Esophagus mucosa (tissue), 1 donor: ENCODE measurements at regions not wholly inside any gene's neighbourhood (a gene's known extent, or its start where the extent isn't known, plus 50 kb on each side); places are given as distances from the start of the nearest gene placed in this dataset.
"Not testable (repeated sequence)": the region's sequence is repeated elsewhere in the genome, so short reads cannot be mapped to it uniquely, and the experiment has no call there.

Experiments
- ATAC-seq: fragments of 200-7000 bp; cut with Tn5 transposase; one replicate; pipeline ENCODE4 v1.9.1; 2020
- donor health status: DM: yes; HTN: yes; CAD: no.

DNA sequence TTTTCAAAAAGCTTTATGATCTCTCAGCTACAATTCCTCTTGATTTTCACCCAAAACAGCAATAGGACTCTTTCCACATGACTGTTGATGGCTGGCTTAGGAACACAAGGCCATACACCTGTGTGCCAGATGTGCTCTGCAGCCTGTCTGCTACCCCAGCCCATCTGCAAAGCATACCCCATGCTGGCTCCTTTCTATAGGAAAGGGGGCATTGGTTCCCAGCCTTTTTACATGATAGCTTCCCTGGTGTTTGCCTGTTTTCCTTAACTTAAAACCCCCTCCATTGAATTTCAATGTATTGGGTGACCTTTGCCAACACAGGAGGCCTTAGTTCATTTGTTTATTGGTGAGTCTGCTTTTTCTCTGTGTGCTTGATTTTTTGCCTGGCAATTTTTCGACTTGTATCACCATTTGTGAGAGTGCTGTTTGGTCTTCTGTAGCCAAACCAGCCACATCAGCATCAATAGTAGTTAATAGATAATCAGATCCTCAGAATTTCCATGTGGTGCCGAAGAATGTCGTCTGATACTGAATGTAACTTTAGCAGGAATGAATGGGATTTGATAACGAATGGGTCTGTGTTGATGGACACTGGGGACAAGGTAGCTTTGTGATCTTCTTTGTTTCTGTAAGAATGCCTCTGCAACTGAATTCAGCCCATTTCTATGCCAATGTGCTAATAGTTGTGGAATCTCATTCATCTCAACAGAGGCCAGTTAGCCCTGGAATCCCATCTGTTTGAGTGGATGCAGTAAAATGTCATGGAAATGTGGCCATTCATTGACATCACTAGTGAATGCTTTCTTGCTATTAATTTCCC lies 272.2 kb upstream of the RARB start:
- ATAC-seq = no peak

DNA sequence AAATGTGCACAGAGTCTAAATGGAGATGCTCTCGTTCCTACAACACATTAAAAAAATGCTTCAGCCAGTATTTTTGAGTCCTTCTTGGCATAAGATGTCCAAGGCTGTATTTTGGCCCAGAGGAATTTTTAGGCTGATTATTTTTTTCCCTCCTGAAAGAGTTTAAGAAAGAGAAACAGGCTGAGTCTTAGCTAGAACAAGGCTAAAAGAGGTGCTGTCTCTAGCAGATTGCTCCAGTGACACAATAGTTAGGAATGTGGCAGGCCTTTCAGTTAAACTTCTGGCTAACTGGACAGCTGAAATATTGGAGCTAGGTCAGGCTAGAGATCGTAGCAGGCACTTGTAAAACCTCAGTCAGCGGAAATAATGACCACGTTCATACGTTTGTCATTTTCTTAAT lies 271.4 kb upstream of the RARB start:
- ATAC-seq = no peak

DNA sequence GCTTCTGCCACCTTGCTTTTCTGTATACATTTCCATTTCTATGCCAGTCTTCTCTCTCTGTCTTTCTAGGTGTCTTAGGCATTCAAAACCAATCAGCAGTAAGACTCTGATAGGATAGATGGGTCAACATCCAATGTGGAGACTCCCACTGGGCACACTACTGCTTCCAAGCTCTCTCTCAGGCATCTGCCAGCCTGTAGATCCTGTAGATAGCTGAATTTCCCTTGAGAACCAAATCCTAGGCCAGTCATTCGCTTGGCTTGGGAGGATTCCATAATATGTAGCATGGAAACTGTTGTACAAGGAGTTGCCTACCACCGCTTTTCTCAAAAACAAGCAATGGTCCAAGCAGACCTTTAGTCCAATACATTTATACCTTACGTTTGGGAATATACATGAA lies 262.8 kb upstream of the RARB start:
- no peak for ATAC-seq

DNA sequence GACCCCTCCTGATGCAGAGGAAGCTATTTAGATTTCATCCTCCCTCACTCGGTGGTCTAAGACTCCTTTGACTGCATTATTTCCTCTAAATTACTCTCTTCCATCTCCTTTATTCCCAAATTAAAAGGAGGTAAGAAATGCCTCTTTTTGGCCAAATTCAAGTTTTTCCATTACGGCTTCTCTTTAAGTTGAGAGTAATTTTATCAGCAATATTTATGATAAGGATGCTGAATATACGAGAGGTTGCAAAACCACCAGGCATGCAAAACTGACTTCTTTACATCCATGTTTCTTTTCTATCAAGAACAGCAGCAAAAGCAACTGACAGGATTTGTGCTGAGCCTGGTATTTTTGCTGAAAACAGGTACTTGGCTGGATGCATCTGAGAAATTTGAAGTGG lies 262.0 kb upstream of the RARB start:
- ATAC-seq = no peak

DNA sequence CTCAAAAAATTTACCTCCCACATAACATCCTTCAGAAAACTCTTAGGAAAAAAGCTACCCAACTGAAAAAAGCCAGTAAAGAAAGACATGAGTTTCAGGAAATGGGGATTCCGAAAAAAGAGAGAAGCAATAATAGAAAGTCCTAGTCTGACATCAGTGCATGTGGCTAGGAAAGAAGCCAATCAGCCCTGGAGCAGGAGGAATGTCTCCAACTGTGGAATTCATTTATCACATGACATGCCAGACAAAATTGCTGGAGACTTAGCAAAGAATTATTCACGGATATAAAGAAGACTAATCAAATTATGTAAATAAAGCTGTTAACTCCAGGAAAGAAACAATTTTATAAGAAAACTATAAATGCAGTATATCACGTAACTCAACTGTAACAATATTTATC lies 258.9 kb upstream of the RARB start:
- ATAC-seq = no peak

DNA sequence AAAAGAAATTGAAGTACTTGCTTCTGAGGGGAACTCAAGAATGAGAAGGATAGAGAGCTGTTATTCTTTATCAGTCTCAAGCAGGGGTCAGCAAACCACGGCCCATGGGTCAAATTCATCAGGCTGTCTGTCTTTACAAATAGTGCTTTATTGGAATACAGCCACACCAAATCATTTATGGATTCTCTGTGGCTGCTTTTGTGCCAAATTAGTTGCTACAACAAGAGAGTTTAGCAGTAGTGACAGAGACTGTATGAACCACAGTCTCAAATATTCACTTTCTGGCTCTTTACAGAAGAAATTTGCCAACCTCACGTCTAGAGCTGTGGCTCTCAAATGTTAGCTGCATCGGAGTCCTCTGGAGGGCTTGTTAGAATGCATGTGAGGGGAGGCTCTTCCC lies 258.0 kb upstream of the RARB start:
- no peak for ATAC-seq

DNA sequence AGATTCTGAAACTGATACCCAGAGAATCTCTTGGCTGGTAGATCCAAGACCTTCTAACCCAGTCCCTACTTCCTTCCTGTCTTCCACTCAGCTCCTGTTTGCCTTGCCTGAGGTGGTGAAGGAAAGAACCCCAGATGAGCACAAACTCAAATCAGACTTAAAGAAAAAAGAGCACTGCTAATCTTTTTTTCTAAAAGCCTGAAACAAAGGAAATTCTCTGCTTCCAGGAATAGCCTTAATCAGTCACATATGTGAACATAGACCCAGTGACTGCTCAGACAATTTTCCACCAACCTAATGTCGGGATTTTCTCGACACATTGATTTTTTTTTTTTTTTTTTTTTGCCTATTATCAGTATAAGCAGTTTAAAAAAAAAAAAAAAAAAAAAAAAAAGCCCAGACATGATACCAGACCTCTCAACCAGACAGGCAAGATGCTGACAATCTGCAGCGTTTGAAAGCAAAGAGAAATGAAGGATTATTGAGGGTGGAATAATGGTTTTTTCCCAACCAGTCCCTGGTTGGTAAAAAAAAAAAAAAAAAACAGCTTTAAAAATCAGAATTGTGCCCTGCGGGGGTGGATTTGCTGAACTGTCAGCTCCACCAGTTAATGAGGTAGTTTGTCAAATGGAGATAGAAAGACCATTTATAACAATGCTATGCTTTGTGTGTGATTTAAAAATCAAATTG lies 256.8 kb upstream of the RARB start:
- no peak for ATAC-seq

DNA sequence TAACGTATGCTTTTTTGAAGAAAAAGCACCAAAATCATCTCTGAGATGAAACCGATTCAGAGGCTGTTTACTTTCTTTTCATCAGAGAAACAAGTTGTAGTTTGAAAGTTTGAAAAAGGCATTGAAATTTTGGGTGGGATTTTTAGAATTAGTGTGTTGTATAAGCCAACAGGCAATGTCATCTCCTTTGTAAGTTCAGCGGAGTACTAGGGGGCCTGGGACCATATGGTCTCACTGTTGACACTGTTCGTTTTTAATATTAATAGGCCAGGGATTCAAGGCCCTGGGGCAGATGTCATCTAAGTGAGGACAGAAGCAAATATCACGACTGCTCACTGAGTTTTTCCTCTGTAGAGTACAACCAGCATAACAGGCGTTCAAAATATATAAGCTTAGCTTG lies 256.2 kb upstream of the RARB start:
- no peak for ATAC-seq

DNA sequence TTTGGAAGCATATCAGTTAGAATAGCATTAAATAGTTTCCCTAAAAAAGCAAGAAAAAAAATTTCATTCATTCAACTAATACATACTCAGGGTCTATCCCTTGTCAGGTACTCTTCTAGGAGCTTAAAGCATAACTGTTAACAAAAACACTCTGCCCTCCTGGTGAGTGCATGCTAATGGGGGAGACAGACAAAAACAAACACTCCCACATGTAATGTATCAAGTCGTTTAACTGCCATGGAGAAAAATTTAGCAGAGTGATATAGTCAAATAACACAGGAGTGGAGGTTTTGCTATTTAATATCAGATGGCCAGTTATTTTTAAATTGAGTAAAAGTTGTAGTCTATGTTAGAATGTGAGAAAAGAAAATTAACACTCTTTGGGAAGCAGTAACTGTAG lies 254.5 kb upstream of the RARB start:
- ATAC-seq = no peak

DNA sequence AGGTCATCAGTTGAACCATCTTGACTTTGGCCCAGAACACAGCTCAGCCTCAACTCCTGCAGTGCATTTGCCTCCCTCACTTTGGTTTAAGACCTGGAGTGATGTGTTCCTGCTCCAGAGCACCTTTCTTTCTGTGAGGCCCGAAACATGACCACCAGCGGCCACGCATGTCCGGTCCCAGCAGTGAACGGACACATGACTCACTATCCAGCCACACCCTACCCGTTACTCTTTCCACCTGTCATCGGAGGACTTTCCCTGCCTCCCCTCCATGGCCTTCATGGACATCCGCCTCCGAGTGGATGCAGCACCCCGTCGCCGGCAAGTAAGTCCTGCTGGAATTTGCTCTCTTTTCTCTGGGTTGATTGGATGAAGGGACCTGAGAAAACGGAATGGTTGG lies 253.8 kb upstream of the RARB start:
- ATAC-seq = no peak

DNA sequence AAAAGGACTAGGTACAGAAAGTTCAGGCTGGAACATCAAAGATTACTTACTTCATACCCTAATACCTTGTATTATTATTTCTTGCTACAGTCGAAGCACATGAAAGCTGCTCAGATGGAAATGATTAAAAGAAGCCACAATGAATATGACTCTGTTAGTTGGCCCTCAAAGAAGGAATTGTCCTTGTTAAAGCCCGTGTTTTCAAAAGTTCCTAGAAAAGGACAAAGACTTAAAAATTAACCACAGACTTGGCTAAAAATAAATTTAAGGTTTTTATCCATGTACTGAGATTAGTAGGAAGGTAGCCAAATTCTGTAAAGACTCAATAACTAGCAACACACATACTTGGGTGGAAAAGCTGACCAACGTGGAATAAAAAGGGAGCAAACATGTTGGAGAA lies 251.0 kb upstream of the RARB start:
- ATAC-seq = no peak

DNA sequence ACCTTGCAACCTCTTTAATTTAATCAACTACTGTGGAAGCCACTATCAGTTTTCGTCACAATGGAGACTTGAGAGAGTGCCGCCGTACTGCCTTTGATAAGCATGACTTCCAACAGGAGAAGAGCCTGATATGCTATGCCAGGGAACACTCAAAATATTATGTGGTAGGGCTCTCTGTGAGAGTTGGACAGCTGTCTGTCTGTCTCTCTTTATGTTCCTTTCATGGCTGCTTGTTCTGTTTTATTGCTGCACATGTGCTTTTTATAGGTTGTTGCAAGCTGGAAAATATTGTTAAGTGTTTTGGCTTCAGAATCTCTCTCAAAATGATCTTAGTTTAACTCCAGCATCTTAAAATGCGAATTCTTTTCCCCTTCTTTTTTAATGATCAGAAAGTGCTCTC lies 249.4 kb upstream of the RARB start:
- ATAC-seq = no peak

DNA sequence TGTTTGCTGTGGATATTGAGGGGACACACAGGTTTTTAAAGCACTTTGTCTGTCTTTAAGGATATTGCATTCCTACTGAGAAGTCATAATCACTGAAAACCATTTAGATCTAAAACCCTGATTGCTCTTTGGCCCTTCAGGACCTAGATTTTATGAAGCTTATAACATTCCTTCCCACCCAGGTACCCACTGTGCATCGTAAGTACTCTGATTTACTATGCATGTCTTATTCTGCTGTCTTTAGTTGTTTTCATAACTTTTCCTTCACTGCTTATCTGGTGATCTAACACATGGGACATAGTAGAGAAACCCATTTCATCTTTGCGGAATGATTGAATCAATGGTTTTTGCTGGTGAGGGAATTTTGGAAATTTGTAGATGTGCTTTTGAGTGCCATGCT lies 247.0 kb upstream of the RARB start:
- ATAC-seq = no peak

DNA sequence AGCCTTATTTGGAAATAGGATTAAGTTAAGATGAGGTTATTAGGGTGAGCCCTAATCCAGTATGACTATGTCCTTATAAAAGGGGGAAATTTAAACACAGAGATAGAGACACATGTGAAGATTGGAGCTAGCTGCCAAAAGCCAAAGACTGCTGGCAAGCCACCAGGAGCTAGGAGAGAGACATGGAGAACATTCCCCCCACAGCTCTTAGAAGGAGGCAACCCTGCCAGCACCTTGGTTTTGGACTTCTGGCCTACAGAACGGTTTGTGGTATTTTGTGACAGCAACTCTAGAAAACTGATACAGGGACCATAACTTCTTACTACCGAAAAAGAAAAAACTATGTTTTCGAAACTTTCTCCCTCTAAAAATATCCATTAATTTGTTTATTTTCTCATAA lies 245.3 kb upstream of the RARB start:
- no peak for ATAC-seq

DNA sequence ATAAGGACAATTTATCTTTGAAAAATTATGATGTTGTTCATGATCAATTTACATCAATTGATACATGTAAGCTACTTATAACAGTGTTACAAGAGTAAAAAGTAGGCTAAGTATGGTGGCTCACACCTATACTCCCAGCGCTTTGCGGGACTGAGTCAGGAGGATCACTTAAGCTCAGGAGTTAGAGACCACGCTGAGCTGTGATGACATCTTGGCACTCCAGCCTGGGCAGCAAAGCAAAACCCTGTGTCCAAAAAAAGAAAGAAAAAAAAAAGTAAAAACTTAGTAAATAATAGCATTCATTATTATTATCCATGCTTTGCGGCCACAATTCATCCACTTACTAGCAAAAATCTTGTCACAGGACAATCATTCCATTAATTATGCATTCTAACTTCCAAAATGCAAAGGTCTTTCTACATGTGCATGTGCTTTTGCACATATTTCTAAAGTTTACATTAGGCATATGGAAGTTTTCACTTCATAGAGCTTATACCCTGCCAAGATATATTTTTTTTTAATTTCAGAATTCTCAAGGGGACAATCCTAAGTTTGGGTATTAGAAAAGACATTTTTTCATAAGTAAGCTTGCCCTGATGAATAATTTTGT lies 243.3 kb upstream of the RARB start:
- ATAC-seq = no peak

DNA sequence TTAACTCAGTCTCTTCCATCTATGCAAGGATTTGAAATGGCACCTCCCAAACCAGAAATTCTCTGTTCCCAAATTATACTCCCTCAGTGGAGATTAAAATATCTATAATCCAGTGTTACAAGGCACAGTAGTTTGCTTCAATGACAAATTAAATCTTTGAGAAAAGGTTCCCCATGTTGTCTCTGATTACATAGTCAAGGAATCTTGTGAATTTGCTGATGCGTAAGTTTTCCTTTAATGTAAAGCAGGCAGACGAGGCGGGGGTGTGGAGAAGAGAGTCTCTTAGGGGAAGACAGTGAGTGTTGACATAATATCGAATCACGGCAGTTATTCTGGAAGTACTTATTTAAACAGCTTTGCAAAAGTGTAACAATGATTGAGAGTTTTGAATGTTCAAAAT lies 236.4 kb upstream of the RARB start:
- ATAC-seq = no peak

DNA sequence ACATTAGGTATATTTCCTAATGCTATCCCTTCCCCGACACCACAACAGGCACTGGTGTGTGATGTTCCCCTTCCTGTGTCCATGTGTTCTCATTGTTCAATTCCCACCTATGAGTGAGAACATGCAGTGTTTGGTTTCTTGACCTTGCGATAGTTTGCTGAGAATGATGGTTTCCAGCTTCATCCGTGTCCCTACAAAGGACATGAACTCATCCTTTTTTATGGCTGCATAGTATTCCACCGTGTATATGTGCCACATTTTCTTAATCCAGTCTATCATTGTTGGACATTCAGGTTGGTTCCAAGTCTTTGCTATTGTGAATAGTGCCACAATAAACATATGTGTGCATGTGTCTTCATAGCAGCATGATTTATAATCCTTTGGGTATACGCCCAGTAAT lies 228.5 kb upstream of the RARB start:
- ATAC-seq = not testable (repeated sequence)

DNA sequence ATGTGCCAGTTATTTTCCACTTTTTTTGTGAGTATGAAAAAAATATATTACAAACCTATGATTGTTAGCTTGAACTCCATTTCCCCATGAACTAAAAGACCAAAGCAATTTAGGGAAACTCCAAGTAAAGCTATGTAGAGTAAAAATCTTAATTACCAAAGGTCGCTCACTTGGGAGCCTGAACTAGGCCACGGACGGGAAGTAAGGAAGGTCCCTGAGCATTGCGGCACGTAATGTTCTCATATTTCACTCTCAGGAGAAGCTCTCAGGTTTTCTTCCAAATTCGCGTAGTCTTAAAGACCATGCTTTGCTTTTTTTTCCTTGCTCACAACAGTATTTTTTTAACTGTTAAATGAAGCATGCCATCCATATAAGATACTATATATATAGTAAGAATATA lies 215.3 kb upstream of the RARB start:
- no peak for ATAC-seq

DNA sequence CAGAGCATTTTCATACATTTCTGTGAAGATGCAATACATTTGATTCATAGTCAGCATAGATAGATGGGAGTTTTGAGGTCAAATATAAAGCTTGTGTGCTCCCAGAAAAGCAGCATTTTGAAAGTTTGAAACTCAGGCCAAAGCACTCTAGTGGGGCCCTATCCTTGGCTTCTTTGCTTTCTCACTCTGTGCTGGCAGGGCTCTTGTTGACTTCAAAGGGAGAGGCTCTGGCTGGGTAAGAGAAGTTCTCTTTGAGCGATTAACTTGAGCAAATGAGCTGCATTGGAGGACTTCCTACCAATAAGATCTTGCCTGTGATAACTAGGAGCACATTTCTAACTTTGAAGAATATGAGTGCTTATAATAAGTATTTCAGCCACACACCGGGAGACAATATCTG lies 214.0 kb upstream of the RARB start:
- ATAC-seq = no peak

DNA sequence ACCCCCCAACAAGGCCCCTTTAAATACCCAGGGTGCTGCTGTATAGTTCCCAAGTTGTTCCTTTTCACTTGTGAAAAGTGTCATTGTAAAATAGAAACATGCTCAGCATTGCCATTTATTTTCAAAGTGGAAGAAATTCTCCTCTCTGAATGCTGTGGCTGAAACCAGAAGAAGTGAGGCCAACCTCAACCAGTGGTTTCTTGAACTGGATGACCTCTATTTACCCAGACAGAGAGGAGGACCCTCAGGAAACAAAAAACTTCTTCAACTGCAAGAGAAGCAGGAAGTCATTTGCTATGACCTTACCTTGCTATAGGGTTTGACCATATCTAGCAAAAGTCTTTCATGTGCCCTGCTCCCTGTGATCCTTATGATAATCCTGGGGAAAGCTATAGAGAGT lies 209.7 kb upstream of the RARB start:
- no peak for ATAC-seq

DNA sequence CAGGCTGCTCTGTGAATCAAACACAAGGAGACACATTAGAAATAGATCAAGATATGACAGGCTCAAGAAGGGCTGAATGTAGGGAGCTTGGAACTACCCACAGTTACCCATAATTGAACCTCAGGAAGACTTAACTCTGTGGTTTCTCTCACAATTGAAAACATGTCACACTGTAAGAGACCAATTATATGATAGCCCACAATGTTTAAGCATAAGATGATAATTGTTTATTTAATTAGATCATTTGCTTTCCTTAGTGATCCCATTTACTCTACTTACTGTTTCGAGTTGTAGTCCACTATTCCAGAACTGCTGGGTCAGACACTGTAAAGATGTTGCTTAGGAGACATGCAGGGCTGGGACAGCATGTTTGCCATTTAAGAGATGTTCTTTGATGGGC lies 201.3 kb upstream of the RARB start:
- no peak for ATAC-seq

DNA sequence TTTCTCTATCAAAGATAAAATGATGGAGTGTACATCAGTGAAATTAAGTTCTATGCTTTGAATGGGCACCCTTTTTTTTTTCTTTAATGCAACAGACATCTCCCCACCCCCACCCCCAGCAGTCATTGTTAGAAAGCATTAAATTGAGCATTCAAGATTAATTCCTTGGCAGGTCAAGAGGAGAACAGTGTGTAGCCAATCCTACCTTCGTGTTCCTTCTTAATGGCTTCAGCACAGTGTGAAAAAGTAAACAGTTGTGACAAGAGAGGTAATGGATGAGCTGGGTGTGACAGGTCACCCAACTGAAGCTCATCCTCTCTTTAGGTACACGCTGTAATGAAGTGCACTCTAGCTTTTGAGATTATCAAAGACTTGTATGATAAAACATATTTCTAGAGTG lies 198.5 kb upstream of the RARB start:
- no peak for ATAC-seq

DNA sequence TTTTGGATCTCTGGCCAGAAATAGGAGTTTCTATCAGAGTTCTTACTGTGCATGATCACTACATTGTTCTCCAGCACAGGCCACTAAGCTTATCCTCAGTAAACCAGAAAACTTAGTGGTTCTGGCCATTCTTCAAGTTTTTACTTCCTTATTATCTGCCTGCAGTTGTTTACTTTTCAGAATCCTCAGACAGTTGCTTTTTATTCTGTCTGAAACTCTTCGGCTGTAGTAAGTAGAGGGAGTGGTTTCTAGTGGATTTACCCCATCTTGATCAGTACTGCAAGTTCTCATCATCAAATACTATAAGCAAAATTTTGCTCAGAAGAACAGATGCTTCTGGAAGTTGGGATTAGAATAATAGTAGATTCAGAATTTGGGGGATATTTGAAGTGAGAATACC lies 193.0 kb upstream of the RARB start:
- ATAC-seq = peak; percentile 15

DNA sequence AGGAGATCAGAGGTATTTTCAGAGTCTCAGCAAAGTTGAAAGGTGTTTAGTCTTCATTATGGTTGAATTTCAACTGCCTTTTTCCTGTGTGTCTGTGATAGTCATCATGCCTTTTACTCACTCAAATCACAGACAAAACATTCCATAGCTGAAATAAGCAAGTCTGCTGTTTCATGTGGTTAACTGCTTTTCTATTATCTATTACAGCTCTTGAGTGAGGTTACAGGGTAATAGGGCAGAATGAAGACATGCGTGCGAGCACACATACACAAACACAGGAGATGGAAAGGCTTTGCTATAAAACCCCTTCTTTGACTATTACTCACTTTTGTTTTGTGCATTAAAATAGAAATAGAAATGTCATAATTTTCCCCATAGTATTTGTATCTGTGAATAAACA lies 192.6 kb upstream of the RARB start:
- no peak for ATAC-seq
